NCI-H345 treated with DMSO at 0.1 percent for 48 hours (cell line): ENCODE measurements at regions not wholly inside any gene's neighbourhood (a gene's known extent, or its start where the extent isn't known, plus 50 kb on each side); places are given as distances from the start of the nearest gene placed in this dataset.
A peak's percentile ranks its signal among the peaks of the same experiment; 100 is the strongest.
"Not testable (repeated sequence)": the region's sequence is repeated elsewhere in the genome, so short reads cannot be mapped to it uniquely, and the experiment has no call there.

Source experiments
- DNase-seq: peaks from one replicate; lab custom pipeline; 2025; ENCODE audit not compliant: unreplicated experiment; lab: John Stamatoyannopoulos, UW

DNA sequence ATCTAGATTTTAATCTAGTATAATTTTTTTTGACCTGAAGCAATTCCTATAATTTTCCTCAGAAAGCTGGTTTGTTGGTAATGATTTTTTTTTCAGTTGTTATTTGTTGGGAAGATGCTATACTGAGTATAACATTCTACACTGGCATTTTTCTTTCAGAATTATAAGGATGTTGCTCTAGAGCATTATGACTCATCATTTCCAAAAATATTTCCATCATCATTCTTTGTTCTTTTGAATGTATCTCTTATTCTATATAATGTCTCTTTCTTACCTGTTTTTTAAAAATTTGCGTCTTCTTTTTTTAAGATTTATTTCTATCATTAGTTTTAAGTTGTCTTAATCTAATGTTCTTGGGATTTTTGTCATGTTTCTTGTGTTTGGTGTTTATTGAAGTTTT is 356.5 kb upstream of the KCND2 start:
- no peak for DNase-seq

GRCh38 chr7:119918185-119918584 is 354.8 kb upstream of the KCND2 start:
- no peak for DNase-seq

DNA sequence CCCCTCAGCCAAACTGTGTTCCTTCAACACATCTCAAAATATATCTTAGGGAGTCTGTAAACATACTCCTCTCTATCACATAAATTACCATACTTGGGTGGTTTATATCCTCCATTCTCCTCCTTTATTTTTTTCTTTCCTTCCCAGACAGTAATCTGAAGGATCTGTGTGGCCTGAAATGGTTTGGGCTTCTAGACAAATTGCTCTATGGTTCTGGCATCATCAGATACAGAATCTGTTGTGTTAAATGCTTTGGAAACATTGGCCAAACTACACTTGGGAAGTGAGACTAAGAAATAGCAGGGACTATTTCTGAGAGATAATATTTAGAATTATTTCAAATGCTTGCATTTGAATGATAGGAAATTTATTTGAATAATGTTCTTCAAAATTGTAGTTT is 353.0 kb upstream of the KCND2 start:
- DNase-seq, result no peak

DNA sequence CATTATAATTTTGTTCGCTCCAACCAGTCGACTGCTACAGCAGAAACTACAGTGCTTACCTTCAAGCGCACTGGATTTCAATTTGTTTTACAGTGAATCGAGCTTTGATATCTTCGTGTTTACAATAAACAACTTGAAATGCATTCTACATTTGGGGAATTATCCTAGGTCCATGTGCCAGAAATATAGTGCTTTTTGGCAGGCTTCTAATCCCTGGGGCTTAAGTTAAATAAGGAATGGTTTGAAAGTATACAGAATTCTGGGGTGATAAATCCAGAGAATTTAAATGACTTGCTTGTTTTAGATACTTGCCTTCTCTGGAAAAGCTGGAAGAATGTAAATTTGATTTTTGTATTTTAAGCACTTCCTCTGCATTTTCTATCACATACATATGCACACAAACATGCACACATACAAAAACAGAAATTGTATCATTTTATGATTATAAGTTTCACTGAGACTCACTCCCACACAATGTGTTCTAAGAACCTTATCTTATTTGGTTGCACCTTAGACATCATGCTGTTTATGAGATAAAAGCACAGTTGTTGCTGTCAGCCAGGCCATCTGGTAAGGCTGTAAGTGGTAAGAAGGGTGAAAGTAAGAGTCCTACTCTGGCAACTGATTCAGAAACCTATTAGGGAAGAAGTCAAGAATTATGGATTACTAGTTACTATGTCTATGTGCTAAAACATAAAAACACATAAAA is 347.2 kb upstream of the KCND2 start:
- no peak for DNase-seq

DNA sequence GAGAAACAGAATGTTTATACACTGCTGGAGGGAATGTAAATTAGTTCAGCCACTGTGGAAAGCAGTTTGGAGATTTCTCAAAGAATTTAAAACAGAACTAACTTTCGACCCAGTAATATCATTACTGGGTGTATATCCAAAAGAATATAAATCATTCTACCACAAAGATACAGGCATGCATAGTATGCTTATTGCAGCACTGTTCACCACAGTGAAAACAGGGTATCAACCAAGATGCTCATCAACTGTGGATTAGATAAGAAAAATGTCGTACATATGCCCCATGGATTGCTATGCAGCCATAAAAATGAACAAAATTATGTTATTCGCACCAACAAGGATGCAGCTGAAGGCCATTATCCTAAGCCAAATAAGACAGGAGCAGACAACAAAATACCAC is 343.1 kb upstream of the KCND2 start:
- no peak for DNase-seq

GRCh38 chr7:119931230-119931824 is 341.6 kb upstream of the KCND2 start:
- DNase-seq, result no peak

- peak; percentile 40 for DNase-seq
Observed at GRCh38 chr7:119935418-119936025, 337.5 kb upstream of the KCND2 start.

- DNase-seq, result no peak
Observed at GRCh38 chr7:119936836-119937235, 336.1 kb upstream of the KCND2 start.

DNA sequence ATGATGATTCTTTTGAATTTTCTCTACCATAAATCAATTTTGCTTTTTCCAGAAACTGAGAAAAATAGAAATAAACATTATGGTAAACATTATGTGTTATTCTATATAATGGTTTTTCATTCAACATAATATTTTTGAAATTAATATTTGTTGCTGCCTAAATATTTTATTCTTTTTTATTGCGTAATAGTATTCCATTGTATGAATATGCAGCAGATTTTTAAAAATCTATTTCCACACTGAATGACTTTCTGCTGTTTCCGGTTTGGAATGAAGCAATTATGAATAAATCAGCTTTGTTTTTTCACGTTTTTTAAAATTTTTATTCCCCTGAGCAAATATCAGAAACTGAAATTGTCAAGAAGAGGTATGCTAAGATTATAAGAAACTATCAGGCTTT is 335.2 kb upstream of the KCND2 start:
- no peak for DNase-seq

DNA sequence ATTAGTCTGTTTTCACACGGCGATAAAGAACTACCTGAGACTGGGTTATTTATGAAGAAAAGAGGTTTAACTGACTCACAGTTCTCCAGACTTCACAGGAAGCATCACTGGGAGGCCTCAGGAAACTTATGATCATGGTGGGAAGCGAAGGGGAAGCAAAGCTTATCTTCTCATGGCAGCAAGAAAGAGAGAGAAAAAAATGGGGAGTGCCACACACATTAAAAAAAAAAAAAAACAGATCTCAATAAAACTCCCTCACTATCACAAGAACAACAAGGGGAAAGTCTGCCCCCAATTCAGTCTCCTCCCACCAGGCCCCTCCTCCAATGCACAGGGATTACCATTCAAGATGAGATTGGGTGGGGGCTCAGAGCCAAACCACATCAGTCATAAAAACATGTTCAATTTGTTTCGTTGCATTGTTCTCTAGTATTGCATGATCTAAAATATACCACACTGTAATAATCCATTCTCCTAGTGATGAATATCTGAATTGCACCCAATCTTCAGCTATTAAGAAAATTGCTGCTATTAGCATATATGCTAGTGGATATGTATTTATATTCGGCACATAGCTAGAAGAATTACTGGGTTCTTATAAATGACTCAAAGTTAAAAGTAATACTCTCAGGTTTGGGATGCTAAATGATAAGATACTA is 328.9 kb upstream of the KCND2 start:
- DNase-seq, result no peak

DNA sequence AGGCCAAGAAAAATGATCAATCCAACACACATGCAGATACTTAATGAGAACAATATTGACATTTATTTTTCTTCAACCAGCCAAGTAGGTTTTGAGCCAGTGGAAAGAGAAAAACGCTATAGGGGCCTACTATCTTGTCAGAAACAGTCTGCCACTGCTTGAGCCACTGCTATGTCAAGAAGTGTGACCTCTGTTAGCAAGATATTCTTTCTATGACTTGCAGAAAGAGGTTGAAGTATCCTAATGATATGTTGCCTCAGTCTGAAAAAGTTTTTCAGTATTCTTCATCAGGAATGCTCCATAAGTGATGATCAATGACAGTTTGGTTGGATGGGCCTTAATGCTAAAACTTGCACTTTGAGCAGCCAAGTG is 328.4 kb upstream of the KCND2 start:
- no peak for DNase-seq

GRCh38 chr7:119945822-119946221 is 327.2 kb upstream of the KCND2 start:
- DNase-seq, result no peak

- no peak for DNase-seq
Observed at GRCh38 chr7:119949053-119949452, 323.9 kb upstream of the KCND2 start.

DNA sequence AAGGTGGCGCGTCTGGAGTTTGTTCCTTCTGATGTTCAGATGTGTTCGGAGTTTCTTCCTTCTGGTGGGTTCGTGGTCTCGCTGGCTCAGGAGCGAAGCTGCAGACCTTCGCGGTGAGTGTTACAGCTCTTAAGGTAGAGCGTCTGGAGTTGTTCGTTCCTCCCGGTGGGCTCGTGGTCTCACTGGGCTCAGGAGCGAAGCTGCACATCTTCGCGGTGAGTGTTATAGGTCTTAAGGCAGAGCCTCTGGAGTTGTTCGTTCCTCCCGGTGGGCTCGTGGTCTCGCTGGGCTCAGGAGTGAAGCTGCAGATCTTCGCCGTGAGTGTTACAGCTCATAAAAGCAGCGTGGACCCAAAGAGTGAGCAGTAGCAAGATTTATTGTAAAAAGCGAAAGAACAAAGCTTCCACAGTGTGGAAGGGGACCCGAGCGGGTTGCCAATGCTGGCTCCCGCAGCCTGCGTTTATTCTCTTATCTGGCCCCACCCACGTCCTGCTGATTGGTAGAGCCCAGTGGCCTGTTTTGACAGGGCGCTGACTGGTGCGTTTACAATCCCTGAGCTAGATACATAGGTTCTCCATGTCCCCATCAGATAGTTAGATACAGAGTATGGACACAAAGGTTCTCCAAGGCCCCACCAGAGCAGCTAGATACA is 322.5 kb upstream of the KCND2 start:
- DNase-seq, result not testable (repeated sequence)

GRCh38 chr7:119951614-119952013 is 321.4 kb upstream of the KCND2 start:
- DNase-seq, result not testable (repeated sequence)

GRCh38 chr7:119957335-119957734 is 315.6 kb upstream of the KCND2 start:
- DNase-seq, result no peak

- no peak for DNase-seq
Observed at GRCh38 chr7:119959811-119960210, 313.2 kb upstream of the KCND2 start.

- no peak for DNase-seq
Observed at GRCh38 chr7:119963654-119964053, 309.3 kb upstream of the KCND2 start.

GRCh38 chr7:119964065-119964464 is 308.9 kb upstream of the KCND2 start:
- no peak for DNase-seq

GRCh38 chr7:119964788-119965542 is 308.0 kb upstream of the KCND2 start:
- no peak for DNase-seq

GRCh38 chr7:119967221-119967620 is 305.8 kb upstream of the KCND2 start:
- no peak for DNase-seq
